Inflammatory macrophage treated with lipopolysaccharide for 4 hours (primary cell): ENCODE measurements at regions not wholly inside any gene's neighbourhood (a gene's known extent, or its start where the extent isn't known, plus 50 kb on each side); places are given as distances from the start of the nearest gene placed in this dataset.

Experiments
- DNase-seq: peaks from one replicate; pipeline ENCODE4 v3.0.0-alpha.2; 2020

DNA sequence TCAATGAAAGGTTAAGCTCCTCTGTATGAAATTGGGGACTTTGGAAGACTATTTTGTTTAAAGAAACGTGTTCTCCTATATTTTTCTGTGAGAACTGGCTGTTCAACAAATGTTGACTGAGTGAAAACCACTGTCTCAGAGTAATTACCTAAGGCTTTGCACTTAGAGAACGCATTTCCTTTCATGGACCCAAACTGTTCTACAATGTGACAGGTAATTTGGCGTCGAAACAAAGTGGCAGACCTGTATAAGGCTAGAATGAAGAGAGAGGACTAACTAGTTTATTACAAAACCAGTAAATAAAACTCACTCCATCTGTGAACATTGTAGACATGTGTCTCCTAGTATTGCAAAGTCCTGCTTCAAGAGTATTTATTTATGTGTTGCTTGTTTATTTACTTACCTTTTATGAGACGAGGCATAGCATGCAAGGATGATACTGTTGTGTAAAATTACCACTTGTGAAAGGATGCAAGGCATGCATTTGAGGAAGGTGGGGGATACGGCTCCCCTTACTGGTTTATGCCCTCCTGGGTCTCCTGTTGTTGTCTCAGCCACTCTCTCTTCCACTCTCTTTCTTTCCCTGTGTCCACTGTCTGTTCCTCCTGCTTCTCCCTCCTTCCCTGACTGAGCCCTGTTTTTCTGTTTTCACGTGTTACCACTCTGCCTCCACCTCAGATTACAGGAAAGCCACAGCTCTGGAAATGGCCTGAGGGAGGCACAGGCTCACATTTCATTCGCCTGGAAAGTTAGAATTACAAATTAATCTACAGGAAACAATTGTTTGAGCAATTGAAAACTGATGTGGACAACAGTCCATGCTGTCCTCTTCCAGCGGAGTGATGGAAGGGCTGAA lies 444.0 kb upstream of the ZNF608 start:
- DNase-seq: no peak

DNA sequence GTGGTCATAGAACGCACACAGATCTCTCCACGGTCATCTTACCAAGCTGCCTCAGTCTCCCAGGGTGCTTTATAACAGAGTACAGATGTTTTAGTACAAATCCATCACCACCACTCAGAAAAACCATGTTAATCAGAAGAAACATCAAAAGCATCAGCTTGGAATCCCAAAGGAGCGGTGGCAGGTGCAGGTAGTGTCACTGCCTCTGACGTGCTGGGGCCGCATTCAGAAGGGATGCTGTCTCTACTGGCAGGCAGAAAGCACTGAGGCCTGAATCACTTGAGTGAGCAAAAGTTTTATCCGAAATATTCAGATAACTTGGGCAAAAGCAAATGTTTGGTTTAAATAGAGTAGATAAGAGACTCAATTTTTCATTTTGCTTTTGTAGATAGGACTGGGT lies 448.4 kb upstream of the ZNF608 start:
- no peak for DNase-seq

DNA sequence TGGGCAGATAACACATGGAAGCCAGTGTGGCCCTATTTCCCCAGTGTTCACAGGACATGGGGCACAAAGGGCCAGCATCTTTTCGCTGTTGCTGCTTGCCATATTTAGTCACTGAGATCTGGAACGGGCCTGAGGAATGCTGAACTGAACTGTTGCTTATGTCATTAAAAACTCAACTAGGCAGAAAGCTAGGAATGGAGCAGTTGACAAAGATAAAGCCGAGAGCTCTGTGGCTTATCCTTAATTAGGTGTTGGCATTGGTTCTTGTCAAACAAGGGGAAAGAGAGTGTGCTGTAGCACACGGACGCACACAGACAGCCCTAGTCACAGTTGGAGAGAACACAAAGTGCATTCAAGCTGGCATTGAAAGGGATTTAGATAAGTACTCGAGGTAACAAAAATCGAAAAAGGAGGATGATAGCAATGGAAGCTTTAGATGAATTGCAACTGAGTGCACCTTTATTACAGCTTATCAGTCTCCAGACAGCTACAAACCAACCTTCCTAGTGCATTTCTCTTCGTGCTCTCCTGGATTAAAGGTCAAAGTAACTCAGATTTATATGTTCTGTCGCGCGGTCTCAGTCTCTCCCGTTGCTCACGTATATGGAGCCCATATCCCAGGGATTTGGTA lies 450.2 kb upstream of the ZNF608 start:
- no peak for DNase-seq

DNA sequence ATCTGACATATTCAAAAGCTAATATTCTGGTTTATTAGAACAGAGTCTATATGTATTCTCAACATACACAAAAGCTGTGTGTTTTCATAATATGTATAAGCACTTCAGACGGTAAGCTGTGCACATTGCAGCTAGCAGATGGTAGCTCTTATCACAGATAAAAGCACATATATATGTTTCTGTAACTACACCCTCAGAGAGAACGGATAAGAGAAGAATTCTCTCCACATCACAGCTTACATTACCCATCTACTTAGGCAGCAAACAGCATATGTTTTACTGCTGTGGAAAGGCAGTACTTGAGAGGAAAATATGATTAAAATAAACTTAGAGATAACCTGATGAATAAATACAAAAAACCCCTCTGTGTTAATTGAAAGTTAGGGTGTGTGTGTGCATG lies 450.9 kb upstream of the ZNF608 start:
- DNase-seq: no peak

DNA sequence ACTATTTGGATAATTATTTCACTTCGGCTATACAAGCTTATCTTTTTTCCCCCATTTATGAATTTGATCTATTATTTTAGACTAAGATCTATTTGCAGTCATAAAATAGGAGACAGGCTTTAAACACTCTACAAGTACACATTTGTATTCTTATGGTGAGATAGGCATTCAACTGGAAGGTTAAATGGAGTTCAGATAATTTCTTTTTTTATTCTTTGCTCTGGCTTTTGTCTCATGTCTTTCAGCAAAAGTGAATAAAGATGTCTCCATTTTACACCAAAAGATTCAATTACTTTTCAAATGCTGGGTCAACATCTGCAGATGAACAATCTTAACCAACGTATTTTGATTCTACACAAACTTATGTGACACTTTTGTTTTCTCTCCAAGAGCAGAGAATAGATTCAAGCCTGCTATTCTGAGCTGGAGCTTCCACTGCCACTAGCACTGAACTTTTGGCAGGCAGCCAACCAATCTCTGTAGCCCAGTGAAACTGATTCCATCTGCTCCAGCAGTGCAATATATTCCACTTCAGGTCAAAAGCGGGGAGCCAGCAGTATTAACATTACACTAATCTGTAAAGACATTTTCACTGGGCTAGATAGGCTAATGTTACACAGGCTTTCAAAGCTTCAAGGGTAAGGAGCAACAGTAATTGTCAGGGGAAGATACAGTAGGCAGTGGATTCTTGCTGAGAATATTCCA lies 452.0 kb upstream of the ZNF608 start:
- no peak for DNase-seq

DNA sequence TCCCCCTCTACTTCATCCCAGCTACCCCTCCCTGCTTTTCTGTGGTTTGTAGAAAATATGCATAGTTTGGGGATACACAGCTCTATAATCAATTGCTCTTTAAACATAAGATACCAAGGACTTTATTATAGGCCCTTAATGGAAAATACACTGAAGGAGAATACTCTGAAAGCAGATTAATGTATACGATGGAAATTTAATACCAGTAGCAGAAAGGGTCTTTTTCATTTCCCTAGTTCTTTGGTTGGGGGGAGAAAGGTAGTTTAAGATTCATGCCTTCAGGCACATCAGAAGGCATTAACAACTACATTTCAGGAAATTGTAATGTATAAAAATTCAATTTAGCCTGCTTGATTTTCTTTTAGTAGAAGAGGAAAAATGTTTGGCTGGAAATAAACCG lies 452.9 kb upstream of the ZNF608 start:
- no peak for DNase-seq

DNA sequence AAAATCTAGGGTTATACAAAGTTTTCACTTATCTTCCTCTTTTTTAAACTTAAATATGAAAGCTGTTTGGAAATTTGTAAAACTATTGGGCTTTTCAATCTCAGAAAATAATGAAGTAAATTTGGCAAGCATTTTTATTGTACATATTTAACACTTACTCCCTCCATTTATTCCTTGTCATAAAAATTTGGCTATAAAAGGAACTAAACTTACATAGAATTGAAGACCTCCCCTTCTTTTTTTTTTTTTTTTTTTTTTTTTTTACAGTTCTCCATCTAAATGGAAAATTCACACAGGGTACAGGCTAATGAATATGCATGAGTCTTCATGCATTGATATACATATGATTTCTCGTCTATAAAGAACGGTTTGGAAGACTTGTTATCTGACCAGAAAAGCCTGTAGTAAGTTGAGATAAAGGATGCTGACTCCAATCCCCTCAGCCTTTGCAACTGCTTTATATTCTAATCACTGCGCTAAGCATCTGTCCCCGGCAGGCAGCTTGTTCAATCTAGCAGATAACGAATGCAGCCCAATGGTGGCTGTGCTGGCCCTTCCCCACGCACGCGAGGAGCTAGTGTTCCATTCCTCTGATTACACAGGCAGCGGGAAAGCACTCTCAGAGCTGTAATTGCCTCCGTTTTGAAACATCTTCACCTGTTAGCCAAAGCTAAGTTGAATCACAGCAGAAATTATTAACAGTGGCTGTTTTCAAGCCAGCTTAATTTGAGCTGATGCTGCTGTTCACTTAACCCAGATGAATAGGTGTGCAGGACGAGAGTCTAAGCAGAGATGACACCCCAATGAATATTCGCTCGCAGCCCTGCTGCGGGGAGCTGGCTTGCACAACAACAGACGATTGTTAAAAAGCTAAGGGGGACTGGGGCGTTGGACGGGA lies 453.8 kb upstream of the ZNF608 start:
- DNase-seq: no peak

DNA sequence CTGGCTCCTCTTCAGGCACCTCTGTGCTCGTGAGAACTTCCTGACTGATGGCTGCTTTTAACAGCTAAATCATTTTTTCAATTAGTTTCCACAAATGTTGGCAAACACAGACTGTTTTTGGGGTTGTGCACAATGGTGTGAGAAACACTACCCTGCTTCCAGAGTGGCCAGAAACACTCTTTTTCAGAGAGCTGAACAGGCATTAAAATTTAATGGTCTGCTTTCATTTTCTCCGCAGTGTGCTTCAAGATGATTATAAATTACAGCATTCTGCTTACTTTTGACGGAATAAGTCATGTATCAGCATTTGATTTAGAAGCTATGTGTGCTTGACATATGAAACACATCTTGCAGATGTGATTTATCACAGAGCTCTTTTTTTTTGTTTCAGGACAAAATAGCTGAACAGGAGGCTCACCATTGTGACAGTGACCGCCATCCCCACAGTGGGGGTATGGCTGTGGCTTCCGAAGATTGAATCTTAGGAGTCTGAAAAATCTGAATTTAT lies 454.5 kb upstream of the ZNF608 start:
- no peak for DNase-seq

DNA sequence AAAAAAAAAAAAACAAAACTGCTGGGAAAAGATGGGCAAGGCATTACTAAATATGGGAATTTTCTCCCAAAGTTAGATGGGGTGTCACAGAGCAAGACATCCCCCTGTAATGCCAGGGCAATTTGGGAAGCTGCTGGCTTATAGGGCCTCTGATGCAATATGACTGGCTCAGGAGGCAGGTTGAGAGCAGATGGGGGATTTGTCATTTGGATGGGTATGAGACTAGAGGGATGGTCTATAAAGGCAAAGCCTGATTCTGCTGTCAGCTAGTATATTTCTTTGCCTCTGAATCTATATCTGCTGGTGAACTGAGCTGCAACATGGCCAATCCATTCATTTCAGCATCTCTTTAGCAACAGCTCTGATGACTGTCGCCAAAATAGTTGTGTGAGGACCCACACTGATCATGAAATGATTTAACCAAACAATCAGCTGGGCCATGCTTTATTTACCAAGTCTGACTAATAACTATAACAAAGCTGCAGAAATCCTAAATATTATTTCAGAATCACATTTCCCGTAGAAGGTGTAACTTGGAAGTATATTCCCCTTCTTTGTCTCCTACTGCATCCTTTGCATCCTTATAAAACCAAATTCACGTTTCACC lies 455.1 kb upstream of the ZNF608 start:
- DNase-seq: no peak

DNA sequence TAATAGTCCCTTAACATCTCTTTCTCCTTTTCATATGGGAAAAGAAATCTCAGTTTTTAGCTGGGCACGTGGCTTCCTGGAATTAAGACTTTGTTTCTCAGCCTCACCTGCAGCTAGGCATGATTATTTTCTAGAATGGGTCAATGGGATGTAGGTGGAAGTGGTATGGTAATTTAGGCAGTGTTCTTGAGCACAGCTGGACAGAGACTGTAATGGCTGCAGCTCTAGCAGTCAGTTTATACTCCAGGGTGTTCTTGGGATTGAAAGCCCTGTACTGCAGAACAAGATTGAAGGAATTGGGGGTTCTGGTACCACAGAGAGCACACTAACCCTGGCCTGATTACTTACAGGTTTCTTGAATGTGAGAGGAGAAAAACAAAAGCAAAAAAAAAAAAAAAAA lies 455.9 kb upstream of the ZNF608 start:
- no peak for DNase-seq

DNA sequence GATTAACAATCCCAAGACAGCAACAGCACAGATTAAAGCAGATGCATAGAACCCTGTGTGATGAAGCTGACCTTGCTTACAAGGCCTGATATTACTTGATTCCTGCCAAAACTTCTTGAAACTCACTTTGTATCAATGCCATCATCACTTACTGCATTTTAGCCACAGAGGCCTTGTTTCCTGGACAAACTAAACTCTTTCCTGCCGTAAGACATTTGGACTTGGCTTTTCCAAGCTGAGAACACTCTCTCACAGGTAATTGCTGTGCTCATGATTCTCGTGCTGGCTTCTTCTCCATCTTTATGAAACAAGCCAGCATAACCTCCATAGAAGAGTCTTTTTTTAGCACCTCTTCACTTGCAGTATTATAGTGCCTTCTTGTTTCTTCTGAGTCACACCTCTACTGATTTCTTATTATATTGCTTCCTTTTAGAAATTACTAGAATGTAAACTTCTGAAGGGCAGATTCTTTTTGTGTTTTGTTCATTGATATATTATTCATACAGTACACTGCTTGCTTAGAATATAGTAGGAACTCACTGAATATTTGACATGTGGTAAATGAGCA lies 456.5 kb upstream of the ZNF608 start:
- DNase-seq: no peak

DNA sequence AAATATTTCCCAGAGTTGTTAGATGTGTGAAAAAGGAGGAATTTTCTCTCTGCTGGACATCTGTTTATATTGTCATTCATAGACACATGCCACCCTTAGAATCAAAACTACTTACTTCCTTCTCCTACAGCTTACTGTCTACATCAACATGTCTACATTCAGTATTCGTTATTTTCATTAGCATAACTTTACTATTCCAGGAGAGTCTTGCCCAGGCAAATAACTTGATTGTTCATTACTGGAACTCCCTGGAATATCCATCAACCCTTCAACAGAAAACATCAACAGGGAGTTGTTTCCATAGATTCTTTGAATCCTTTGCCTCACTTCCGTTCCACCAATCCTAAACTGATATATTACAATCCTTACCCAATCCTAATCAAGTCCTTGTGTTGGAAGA lies 457.5 kb upstream of the ZNF608 start:
- no peak for DNase-seq

DNA sequence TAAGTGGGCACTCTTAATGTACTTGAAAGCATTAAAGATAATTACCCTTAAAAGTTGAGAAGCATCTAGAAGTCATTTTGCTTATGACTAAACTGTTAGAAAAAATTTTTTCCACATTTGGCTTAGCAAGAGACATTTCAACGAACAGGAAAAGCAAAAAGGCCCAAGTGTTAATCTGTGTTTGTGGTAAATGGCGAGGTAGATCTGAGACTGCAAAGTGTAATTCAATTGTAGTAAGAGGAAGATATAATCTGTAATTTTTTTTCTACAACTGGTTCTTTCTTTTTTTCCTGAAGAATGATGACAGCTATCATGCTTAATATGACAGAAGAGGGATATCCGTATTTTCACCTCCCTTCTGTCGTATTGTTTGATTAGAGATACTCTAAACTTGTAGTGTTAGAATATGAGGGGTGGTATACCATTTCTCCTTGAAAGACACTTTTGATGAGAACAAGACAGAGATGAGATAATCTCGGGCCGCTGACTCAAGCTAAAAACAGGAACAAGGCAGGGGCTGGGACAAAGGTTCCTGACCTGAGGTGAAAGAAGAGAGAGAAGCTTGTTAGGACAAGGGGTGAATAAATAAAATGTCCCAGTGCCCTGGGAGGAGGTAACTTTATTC lies 459.3 kb upstream of the ZNF608 start:
- no peak for DNase-seq

DNA sequence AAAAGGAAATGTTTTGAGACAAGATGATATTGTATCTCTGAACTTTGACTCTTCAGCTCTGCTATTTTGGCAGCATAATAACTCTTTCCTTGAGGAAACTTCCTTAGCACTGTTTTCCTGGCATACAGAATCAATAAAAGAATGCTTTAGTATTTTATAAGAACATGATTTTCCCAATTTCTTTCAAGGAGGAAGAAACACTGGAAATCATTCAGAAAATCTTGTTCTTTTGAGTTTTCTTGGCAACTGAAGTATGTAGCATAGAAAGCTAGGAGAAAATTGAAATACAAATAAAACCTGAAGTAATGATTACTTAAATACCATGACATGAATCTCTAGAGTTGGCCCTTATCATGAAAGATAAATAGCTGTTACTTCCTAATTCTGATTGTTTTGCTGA lies 461.4 kb upstream of the ZNF608 start:
- no peak for DNase-seq

DNA sequence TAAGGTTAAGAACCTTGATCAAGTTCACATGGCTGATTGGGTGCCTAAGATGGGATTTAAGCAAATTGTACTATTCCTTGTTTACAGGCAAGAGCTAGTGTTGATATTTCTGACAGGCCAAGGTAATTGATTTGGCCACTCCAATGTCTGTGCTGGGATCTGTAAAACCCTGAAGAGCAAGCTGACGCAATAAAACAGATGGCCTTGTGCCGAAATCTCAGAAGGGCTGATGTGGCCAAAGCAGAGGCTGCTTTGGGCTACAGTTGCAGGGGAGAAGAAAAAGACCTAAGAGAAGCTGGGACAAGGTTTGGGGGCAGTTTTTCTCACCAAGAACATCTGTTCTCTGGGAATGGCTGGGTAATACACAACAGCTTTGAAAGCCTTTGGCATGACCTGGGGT lies 463.2 kb upstream of the ZNF608 start:
- DNase-seq: no peak

DNA sequence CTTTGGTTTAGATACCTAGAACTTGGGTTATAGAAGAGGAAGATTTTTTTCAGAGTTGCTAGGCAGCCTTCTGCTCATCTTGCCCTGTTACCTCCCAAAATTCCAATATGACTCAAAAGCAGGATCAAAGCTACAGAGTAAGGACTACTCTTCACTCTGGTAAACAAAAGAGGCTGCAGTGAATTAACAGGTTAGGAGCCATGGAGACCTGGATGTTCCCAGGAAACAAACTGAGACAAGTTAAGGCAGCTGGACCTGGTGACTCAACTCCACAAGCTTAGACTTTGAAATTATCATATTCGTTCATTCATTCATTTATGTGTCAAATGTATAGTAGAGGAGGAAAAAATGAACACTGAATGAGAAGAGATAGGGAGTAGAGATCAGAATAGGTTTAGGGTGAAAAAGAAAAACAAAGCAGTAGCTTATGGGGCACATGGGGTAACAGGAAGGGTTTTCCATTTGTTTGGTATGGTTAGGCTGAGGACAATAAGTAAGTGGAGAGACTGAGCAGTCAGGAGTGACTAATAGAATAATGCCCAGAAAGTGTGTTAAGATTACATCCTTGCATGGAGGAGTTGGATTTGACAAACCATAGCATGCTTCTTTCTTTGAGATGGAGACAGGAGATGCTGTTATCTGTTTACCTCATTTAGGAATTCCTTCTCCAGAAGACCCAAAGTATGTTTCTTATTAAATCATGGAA lies 464.0 kb upstream of the ZNF608 start:
- no peak for DNase-seq

DNA sequence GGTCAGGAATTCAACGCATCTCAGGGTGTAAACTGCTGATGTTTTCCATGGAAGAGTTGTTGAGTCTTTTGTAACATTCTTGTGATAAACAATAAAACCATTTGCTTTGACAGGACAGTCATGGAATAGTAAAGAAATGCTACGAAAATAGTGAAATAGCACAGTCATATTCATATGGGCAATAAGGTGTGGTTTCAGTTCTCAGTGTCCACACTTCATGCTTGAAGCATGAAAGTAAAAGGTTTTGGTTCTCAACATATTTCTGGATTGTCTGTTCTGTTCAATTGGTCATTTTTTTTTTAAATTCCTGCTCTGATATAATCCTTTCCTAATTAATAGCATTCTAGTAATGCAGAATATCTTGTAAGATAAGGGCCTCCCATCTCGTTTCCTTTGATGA lies 467.6 kb upstream of the ZNF608 start:
- no peak for DNase-seq

DNA sequence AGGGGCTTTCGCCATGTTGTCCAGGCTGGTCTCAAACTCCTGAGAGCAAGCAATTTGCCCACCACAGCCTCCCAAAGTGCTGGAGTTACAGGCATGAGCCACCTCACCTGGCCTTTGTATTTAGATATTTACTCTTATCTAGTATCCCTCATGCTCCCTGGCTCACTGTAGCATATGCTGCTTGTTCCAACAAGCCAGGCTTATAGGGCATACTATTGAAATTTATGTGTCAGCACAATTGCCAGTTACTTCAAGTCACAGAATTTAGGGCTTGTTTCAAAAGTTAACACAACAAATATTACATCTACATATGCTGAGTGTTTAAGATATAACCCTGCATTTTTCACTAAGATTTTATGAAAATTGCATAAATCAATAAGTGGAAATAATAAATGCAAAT lies 469.2 kb upstream of the ZNF608 start:
- no peak for DNase-seq

DNA sequence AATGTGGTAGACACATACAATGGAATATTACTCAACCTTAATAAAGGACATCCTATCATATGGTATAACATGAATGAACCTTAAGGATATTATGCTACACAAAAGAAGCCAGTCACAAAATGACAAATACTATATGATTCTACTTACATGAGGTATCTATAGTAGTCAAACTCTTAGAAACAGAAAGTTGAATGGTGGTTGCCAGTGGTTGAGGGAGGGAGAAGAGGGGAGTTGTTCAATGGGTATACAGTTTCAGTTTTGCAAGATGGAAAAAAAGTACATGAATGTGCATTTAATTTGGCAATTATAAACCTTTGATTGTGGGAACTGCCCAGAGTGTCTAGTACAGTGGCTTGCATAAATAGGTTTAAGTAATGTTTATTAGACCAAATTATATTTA lies 473.3 kb upstream of the ZNF608 start:
- no peak for DNase-seq

DNA sequence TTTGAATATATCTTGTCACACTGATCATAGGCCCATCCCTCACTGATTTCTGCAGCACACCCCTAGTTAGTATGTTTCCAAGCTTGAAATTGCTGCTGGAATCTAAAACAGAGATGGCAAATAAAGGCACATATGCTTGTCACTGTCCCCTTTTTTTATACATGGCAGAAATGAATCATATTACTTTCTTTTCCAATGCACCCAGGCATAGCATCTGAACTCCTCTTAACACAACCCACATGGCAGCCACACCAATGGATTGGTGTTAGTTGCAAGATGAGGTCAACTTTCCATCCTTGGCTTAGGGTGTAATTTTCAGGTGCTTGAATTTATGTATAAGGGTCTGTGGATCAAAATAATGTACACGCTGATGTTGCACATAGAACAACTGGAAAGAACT lies 473.8 kb upstream of the ZNF608 start:
- DNase-seq: no peak
